A549 (cell line): ENCODE measurements at regions not wholly inside any gene's neighbourhood (a gene's known extent, or its start where the extent isn't known, plus 50 kb on each side); places are given as distances from the start of the nearest gene placed in this dataset.

Experiments
- CBX8 ChIP-seq: fragments of 200-600 bp; sonication (generic); IDR thresholded peaks from 2 replicates; pipeline ENCODE4 v1.6.1; 2016
- KDM5A ChIP-seq: fragments of 200-600 bp; sonication (generic); IDR thresholded peaks from 2 replicates; pipeline ENCODE4 v1.6.1; 2016; ENCODE audit warnings: antibody characterized with exemption, mild to moderate bottlenecking
- MAFK ChIP-seq: fragments of 450-650 bp; IDR thresholded peaks from 2 replicates; pipeline ENCODE4 v1.6.1; 2014; ENCODE audit not compliant: partially characterized antibody
- POLR2AphosphoS2 ChIP-seq: conservative IDR thresholded peaks from 2 replicates; pipeline ENCODE4 v1.6.1; 2012; ENCODE audit warnings: low read length, improper control_type of control experiment, inconsistent platforms
- TF ChIP-seq, protein P1 (sequence below): fragments of >200 bp; sonication (Bioruptor Twin); formaldehyde crosslinking; IDR thresholded peaks from 3 replicates; pipeline ENCODE4 v1.5.1; 2016
- TF ChIP-seq, protein P2 (sequence below): fragments of >200 bp; sonication (Bioruptor Twin); formaldehyde crosslinking; IDR thresholded peaks from 3 replicates; pipeline ENCODE4 v1.6.1; 2016
- TF ChIP-seq, protein P3 (sequence below): fragments of 450-650 bp; IDR thresholded peaks from 2 replicates; pipeline ENCODE4 v1.6.1; 2014; ENCODE audit warnings: antibody characterized with exemption
- TF ChIP-seq, protein P4 (sequence below): fragments of 250-450 bp; sonication (Bioruptor Pico); IDR thresholded peaks from 2 replicates; pipeline ENCODE4 v1.5.0; 2021; ENCODE audit warnings: mild to moderate bottlenecking, moderate library complexity, borderline replicate concordance
- TF ChIP-seq, protein P5 (sequence below): IDR thresholded peaks from 2 replicates; pipeline ENCODE4 v1.6.1; 2012

DNA sequence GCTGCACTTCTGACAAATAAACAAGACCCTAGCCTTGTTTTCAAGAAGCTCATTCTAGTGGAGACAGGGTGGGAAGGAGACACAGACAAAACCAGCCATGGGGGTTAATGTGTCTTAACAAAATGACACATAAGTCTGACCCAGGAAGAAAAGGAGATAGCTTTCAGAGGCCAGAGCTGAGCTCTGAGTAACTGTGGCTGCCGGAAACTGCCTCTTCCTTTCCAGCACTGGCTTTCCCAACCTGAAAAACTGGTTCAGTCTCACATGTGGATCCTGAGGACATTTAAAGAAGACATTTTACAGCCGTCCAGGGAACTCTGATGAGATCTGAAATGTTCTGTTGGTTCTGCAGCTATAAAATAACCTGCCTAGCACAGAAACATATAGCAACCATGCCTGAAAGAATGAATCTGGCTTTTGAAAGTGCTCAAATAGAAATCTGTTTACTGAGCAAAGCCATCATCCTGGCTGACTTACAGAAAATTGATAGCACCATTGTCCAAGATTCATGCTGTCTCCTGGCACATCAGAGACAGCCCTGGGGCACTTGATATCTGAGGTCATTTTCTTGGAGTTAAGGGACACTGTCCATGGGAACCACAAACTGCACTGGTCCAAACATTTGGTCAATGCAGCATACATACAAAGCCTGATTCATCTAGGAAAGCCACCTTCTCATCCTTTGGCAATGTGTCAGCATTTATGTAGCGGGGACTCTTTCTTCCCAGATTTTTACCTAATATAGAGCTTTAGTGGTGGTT lies 83.2 kb upstream of the PAX1 start:
- TF ChIP-seq, protein P1, sequence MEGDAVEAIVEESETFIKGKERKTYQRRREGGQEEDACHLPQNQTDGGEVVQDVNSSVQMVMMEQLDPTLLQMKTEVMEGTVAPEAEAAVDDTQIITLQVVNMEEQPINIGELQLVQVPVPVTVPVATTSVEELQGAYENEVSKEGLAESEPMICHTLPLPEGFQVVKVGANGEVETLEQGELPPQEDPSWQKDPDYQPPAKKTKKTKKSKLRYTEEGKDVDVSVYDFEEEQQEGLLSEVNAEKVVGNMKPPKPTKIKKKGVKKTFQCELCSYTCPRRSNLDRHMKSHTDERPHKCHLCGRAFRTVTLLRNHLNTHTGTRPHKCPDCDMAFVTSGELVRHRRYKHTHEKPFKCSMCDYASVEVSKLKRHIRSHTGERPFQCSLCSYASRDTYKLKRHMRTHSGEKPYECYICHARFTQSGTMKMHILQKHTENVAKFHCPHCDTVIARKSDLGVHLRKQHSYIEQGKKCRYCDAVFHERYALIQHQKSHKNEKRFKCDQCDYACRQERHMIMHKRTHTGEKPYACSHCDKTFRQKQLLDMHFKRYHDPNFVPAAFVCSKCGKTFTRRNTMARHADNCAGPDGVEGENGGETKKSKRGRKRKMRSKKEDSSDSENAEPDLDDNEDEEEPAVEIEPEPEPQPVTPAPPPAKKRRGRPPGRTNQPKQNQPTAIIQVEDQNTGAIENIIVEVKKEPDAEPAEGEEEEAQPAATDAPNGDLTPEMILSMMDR: no peak
- TF ChIP-seq KDM5A: no peak
- TF ChIP-seq, protein P2, sequence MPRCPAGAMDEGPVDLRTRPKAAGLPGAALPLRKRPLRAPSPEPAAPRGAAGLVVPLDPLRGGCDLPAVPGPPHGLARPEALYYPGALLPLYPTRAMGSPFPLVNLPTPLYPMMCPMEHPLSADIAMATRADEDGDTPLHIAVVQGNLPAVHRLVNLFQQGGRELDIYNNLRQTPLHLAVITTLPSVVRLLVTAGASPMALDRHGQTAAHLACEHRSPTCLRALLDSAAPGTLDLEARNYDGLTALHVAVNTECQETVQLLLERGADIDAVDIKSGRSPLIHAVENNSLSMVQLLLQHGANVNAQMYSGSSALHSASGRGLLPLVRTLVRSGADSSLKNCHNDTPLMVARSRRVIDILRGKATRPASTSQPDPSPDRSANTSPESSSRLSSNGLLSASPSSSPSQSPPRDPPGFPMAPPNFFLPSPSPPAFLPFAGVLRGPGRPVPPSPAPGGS: no peak
- TF ChIP-seq MAFK: no peak
- no peak for TF ChIP-seq POLR2AphosphoS2
- TF ChIP-seq, protein P3, sequence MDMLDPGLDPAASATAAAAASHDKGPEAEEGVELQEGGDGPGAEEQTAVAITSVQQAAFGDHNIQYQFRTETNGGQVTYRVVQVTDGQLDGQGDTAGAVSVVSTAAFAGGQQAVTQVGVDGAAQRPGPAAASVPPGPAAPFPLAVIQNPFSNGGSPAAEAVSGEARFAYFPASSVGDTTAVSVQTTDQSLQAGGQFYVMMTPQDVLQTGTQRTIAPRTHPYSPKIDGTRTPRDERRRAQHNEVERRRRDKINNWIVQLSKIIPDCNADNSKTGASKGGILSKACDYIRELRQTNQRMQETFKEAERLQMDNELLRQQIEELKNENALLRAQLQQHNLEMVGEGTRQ: no peak
- TF ChIP-seq CBX8: no peak
- TF ChIP-seq, protein P4, sequence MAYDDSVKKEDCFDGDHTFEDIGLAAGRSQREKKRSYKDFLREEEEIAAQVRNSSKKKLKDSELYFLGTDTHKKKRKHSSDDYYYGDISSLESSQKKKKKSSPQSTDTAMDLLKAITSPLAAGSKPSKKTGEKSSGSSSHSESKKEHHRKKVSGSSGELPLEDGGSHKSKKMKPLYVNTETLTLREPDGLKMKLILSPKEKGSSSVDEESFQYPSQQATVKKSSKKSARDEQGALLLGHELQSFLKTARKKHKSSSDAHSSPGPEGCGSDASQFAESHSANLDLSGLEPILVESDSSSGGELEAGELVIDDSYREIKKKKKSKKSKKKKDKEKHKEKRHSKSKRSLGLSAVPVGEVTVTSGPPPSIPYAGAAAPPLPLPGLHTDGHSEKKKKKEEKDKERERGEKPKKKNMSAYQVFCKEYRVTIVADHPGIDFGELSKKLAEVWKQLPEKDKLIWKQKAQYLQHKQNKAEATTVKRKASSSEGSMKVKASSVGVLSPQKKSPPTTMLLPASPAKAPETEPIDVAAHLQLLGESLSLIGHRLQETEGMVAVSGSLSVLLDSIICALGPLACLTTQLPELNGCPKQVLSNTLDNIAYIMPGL: no peak
- TF ChIP-seq, protein P5, sequence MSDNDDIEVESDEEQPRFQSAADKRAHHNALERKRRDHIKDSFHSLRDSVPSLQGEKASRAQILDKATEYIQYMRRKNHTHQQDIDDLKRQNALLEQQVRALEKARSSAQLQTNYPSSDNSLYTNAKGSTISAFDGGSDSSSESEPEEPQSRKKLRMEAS: no peak
